Pancreas (tissue), 10 donors: ENCODE measurements at regions not wholly inside any gene's neighbourhood (a gene's known extent, or its start where the extent isn't known, plus 50 kb on each side); places are given as distances from the start of the nearest gene placed in this dataset.

Experiments
- ATAC-seq, 4 donors: fragments of 200-7000 bp; cut with Tn5 transposase; one replicate each; pipeline versions ENCODE4 v1.8.0 to v1.9.1; 2020; ENCODE audit warnings: mild to moderate bottlenecking in 4 of 4, moderate library complexity in 4 of 4
- DNase-seq, 6 donors: peaks; one replicate each; pipeline ENCODE4 v3.0.0-alpha.2; 2020
- FAIRE-seq: peaks from 2 replicates; lab custom pipeline; 2012; peaks lifted over from hg19 to GRCh38; lab: Jason Lieb, UNC
- H3K27ac ChIP-seq, 4 donors: fragments of 200-600 bp; sonication (generic); 1 replicate in 3 of 4; 2 replicates in 1 of 4; pipeline versions ENCODE4 v1.5.0 to v1.8.0; 2020
- H3K27me3 ChIP-seq, 4 donors: fragments of 200-600 bp; one replicate each; pipeline ENCODE4 v1.8.0; 2021
- H3K36me3 ChIP-seq, 3 donors: fragments of 200-600 bp; sonication (generic) in 1 of 3; one replicate each; pipeline versions ENCODE4 v1.5.0 to v1.8.0; 2020 to 2021
- H3K4me1 ChIP-seq, 3 donors: fragments of 200-600 bp; one replicate each; pipeline ENCODE4 v1.8.0; 2021
- H3K4me3 ChIP-seq, 4 donors: fragments of 200-600 bp; sonication (generic) in 2 of 4; one replicate each; pipeline versions ENCODE4 v1.5.0 to v1.8.0; 2020 to 2021
- H3K9me3 ChIP-seq, 4 donors: fragments of 200-600 bp; one replicate each; pipeline ENCODE4 v1.8.0; 2021
- WGBS, 2 donors: extraction: QIAGEN DNeasy Blood & Tissue Kit; methylation state at CpG; one replicate each; pipeline ENCODE4 v1.1.7; 2013; 5-methylcytosine and 5-hydroxymethylcytosine counted together
- intact Hi-C, 3 donors: fragments of 100-400 bp; cut with DNase I; formaldehyde crosslinking; loops; one replicate each; pipeline versions ENCODE4 v1.11.1 to v1.14.2; 2022
- TF ChIP-seq, protein P1 (sequence below), 4 donors: fragments of 200-600 bp; sonication (generic) in 3 of 4; IDR thresholded peaks; one replicate each; pipeline versions ENCODE4 v1.5.0 to v1.8.0; 2021; ENCODE audit warnings: antibody characterized with exemption in 4 of 4
- donor health status: healthy with polysubstance abuse.
- donor health status: DM: no; HTN: no; CAD: no; lungs with moderate emphysema.
- donor health status: DM: no; HTN: no; CAD: no.
- donor health status: control.
- donor health status: control.
- donor health status: Bipolar disorder and iron deficiency.
- donor health status: DM: yes; HTN: yes; CAD: no.
- donor health status: DM: no; HTN: no; CAD: no.
- donor health status: DM: no; HTN: no; CAD: no.
- donor health status: DM: yes; HTN: yes; CAD: no.

DNA sequence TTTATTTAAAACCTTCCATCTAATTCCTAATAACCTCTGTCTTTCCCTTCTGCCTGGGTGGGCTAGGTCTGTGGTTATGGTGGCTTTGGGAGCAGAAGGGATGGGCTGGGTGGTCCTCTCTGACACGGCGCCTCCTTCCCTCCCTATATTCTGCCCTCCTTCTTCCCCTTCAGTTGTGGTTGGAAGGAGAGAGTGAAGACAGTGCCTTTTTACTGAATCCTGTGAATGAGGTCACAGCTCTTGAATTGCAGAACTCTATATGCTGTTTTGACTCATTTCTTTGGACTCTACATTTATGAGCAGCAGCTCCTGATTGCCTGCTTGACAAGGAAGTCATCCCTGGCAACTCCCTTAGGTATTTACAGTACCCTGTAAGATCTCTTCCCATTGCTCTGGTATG lies 256.0 kb upstream of the ELAC2 start:
- H3K36me3 ChIP-seq = no peaks in the 10 kb centered on the region
- intact Hi-C loops = no loop called here
- FAIRE-seq (no peak), ATAC-seq (no peak), DNase-seq (no peak)
- no peak overlapping the region for H3K27ac ChIP-seq
- WGBS, 2 donors = 88 to 89% methylated on average over 2 of the region's 2 CpGs
- no peaks in the 10 kb centered on the region for H3K27me3 ChIP-seq
- no peaks in the 10 kb centered on the region for H3K4me1 ChIP-seq
- TF ChIP-seq, protein P1, sequence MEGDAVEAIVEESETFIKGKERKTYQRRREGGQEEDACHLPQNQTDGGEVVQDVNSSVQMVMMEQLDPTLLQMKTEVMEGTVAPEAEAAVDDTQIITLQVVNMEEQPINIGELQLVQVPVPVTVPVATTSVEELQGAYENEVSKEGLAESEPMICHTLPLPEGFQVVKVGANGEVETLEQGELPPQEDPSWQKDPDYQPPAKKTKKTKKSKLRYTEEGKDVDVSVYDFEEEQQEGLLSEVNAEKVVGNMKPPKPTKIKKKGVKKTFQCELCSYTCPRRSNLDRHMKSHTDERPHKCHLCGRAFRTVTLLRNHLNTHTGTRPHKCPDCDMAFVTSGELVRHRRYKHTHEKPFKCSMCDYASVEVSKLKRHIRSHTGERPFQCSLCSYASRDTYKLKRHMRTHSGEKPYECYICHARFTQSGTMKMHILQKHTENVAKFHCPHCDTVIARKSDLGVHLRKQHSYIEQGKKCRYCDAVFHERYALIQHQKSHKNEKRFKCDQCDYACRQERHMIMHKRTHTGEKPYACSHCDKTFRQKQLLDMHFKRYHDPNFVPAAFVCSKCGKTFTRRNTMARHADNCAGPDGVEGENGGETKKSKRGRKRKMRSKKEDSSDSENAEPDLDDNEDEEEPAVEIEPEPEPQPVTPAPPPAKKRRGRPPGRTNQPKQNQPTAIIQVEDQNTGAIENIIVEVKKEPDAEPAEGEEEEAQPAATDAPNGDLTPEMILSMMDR (IDR thresholded peaks at IDR 0.05) = no peak
- no peaks in the 10 kb centered on the region for H3K9me3 ChIP-seq
- H3K4me3 ChIP-seq = no peak overlapping the region

DNA sequence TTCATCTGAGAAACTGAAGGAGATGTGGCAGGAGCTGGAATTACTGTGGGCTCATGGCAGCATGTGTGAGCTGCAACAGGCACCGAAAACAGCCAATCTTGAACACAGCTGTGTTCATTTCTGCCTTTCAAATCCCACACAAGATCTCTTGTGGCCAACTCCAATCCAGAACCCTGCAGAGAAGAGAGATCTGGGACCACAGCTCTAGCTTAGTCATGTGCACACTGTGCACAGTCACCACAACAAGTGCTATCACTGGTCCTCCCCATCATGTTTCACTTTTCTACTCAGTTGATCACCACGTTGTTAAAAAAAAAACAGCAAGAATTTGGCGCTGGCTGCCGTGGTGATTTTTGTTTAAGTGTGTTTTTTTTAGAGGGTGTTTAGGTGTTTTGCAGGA lies 254.5 kb upstream of the ELAC2 start:
- intact Hi-C loops = no loop called here

DNA sequence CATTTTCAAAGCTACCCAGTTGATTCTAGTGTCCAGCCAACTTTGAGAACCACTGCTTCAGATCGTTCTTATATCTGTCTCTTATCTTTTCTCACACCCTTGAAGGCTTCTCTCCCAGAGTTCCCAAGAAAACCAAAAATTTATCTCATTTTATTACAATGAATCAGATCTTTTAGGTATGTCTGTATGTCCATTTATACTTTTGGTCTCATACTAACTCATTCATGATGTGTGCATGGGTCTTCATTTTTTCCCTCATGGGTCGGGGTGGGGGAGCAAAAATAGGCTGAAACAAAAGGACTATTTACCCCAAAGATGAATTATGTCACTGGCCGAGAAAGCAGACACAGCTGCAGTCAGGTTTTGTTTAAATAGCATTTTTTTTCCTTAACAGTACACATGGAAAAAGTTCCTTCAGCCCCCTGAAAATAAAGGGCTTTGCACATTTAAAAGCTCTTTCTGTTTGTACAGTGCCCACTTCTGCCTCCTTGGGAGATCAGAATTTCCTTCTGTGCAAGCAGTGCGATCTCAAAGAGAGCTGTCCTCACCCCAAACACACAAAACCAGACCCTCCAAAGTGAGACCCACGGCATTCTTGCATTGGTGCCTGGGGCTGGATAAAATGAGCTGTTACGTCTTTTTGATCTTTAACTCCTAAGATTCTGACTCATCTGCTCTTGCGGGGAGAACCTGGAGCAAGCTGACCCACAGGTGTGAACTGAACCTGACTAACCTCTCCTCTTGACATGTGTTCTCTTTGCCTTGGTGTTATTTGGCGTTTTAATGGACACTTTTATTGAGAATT lies 251.2 kb upstream of the ELAC2 start:
- Histone ChIP-seq H3K27ac (no peak overlapping the region), H3K4me3 (no peak overlapping the region), H3K27me3 (no peaks in the 10 kb centered on the region), H3K4me1 (no peaks in the 10 kb centered on the region), H3K9me3 (no peaks in the 10 kb centered on the region), H3K36me3 (no peaks in the 10 kb centered on the region)
- intact Hi-C loops = no loop called here
- ATAC-seq = no peak
- 30 to 32% methylated on average over 8 of the region's 8 CpGs for WGBS, 2 donors
- no peak for DNase-seq
- TF ChIP-seq, protein P1 (IDR thresholded peaks at IDR 0.05) = no peak
- FAIRE-seq = no peak

More for the DNA sequence above, 254.5 kb upstream of the ELAC2 start:
- Histone ChIP-seq H3K9me3 (no peaks in the 10 kb centered on the region), H3K36me3 (no peaks in the 10 kb centered on the region), H3K4me3 (no peak overlapping the region), H3K4me1 (no peaks in the 10 kb centered on the region), H3K27ac (no peak overlapping the region), H3K27me3 (no peaks in the 10 kb centered on the region)
- DNase-seq = no peak
- TF ChIP-seq, protein P1 (IDR thresholded peaks at IDR 0.05) = no peak
- FAIRE-seq = no peak
- WGBS, 2 donors = 72 to 88% methylated on average over 4 of the region's 4 CpGs
- ATAC-seq = no peak

DNA sequence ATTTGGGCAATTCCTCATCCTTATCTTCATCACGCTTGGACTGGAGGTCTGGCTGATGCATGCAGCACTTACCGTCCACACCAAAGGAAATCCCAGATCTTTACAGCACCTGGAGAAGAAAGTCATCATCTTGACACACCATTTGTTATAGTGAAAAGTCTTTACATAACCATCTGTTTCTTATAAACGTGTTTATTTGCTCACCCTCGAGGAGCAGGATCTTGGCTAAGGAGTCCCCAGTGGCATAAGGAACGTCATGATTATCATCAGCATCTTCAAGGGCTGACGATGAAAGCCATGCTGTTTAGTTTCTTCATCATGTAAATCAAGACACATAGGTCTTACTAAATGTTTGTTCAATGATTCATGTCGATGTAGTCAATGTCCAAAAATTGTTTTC lies 248.8 kb upstream of the ELAC2 start:
- H3K36me3 ChIP-seq = no peaks in the 10 kb centered on the region
- no peak for FAIRE-seq
- H3K9me3 ChIP-seq = no peaks in the 10 kb centered on the region
- no peaks in the 10 kb centered on the region for H3K4me1 ChIP-seq
- no peak for ATAC-seq
- TF ChIP-seq, protein P1 (IDR thresholded peaks at IDR 0.05) = no peak
- H3K27ac ChIP-seq = no peak overlapping the region
- DNase-seq = no peak
- no peak overlapping the region for H3K4me3 ChIP-seq
- intact Hi-C loops = no loop called here
- WGBS, 2 donors = 39 to 46% methylated on average over 7 of the region's 7 CpGs
- H3K27me3 ChIP-seq = no peaks in the 10 kb centered on the region

DNA sequence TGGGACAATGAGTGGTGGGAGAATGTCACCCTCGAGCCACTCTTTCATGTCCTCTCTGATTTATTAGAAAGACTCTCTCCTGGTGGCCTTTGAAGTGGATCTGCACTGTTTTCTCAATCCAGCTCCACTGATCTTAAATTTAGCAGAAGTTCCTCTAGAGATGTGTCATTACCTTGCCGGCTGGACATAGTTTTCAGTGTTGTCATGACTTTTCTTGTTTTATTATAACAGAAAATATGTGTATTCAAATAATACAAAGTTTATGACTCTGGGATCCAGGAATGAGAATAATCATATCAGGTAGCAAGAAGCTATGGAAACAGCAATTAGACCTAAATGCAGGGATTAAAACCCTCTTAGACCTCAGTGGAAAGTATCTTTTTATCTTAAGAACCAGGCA lies 247.5 kb upstream of the ELAC2 start:
- no peak for FAIRE-seq
- no peaks in the 10 kb centered on the region for H3K36me3 ChIP-seq
- no peaks in the 10 kb centered on the region for H3K9me3 ChIP-seq
- H3K4me1 ChIP-seq = no peaks in the 10 kb centered on the region
- no peak for DNase-seq
- no peak overlapping the region for H3K4me3 ChIP-seq
- 56 to 63% methylated on average over 2 of the region's 2 CpGs for WGBS, 2 donors
- no peaks in the 10 kb centered on the region for H3K27me3 ChIP-seq
- TF ChIP-seq, protein P1 (IDR thresholded peaks at IDR 0.05) = no peak
- intact Hi-C loops = no loop called here
- H3K27ac ChIP-seq = no peak overlapping the region
- no peak for ATAC-seq
